Activated CD8-positive, alpha-beta memory T cell treated with anti-CD3 and anti-CD28 coated beads, Interleukin-2, amount 10 ng/mL, durations not matched to agents 7 days and 5 days (primary cell): ENCODE measurements at regions not wholly inside any gene's neighbourhood (a gene's known extent, or its start where the extent isn't known, plus 50 kb on each side); places are given as distances from the start of the nearest gene placed in this dataset.

Experiments used
- ATAC-seq: fragments of 150-1000 bp; cut with Tn5 transposase; one replicate; pipeline ENCODE4 v1.10.0; 2021; ENCODE audit warnings: moderate library complexity
- CTCF ChIA-PET: fragments of 350-600 bp; sonication (Branson Sonifier 250); formaldehyde crosslinking; loops from one replicate; lab custom pipeline; 2021; ENCODE audit warnings: antibody characterized with exemption; lab: Charles Lee
- DNase-seq: peaks from one replicate; pipeline ENCODE4 v3.0.0-alpha.2; 2020
- H3K27ac Mint-ChIP-seq: one replicate; pipeline ENCODE4 v1.8.0; 2021; ENCODE audit warnings: mild to moderate bottlenecking, mixed read lengths
- H3K27me3 Mint-ChIP-seq: one replicate; pipeline ENCODE4 v1.8.0; 2021; ENCODE audit warnings: mixed read lengths
- H3K36me3 Mint-ChIP-seq: one replicate; pipeline ENCODE4 v1.8.0; 2021; ENCODE audit warnings: mild to moderate bottlenecking, mixed read lengths
- H3K4me1 Mint-ChIP-seq: one replicate; pipeline ENCODE4 v1.8.0; 2021; ENCODE audit warnings: mixed read lengths
- H3K4me3 Mint-ChIP-seq: one replicate; pipeline ENCODE4 v1.8.0; 2021; ENCODE audit warnings: mild to moderate bottlenecking, moderate library complexity, mixed read lengths
- H3K9me3 Mint-ChIP-seq: one replicate; pipeline ENCODE4 v1.8.0; 2022; ENCODE audit warnings: low read depth, mixed read lengths

DNA sequence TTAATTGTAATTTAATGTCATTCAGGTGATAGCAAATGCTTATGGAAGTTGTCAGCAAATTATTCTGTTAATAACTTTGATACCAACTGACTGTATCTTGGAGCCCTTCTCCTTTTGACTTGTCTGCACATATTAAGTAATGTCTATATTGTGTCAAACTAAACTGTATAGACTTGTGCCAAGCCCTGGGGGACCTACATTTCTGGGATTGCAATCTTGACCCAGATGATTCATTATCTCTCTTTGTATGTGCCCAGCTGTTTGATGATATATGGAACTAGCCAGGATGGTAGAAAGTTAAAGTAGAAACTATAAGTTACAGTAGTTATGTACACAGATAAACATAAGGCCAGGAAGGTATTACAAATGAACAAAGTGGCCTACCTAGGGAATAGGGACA, 402.8 kb upstream of the RARB start:
- CTCF ChIA-PET: no interaction called here
- ATAC-seq (no peak), DNase-seq (no peak)
- Mint-ChIP-seq H3K9me3 (no peaks in the 10 kb centered on the region), H3K4me1 (no peaks in the 10 kb centered on the region), H3K4me3 (no peak overlapping the region), H3K36me3 (no peaks in the 10 kb centered on the region), H3K27ac (no peak overlapping the region), H3K27me3 (no peaks in the 10 kb centered on the region)

DNA sequence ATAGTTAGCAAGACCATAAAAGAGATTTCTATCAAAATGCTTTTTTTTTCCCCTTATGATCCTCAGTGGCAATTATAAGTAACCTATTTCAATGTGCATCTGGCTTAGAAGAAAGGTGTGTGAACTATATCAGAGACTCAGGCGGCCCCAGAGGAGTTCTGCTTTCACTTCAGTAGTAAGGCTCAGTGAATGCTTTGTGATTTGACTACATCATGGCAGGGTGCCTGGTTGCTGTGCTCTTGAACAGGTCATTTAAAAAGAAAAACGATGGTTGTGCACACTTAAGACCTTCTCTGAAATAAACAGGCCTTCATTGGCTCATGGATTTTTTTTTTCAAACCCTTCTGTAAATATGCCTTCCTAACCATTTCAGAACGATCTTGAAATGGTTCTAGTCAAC, 400.4 kb upstream of the RARB start:
- H3K4me3 Mint-ChIP-seq: no peak overlapping the region
- H3K36me3 Mint-ChIP-seq: no peaks in the 10 kb centered on the region
- ATAC-seq (no peak), DNase-seq (no peak)
- no peak overlapping the region for H3K27ac Mint-ChIP-seq
- no peaks in the 10 kb centered on the region for H3K9me3 Mint-ChIP-seq
- no peaks in the 10 kb centered on the region for H3K27me3 Mint-ChIP-seq
- no peaks in the 10 kb centered on the region for H3K4me1 Mint-ChIP-seq
- CTCF ChIA-PET: no interaction called here

DNA sequence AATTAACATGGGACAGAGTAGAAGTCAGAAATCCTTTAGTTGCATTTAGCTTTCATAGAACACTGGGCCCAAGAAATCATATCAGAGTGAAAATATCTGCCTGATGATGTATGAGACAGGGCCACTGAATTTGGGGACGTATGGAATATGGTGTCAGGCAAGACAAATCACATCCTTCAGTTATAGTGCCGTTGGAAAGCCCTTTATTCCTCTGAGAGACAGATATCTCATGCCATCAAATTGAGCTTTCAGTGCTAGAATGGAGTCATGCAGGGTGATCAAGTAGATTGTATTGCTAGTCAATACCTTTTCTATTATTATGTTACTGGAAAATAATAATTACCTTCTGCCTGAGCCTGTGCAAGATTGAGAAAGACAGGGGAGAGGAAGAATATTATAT, 398.2 kb upstream of the RARB start:
- ATAC-seq (no peak), DNase-seq (no peak)
- H3K36me3 Mint-ChIP-seq: no peaks in the 10 kb centered on the region
- no peak overlapping the region for H3K4me3 Mint-ChIP-seq
- H3K4me1 Mint-ChIP-seq: no peaks in the 10 kb centered on the region
- no peak overlapping the region for H3K27ac Mint-ChIP-seq
- H3K9me3 Mint-ChIP-seq: no peaks in the 10 kb centered on the region
- CTCF ChIA-PET: no interaction called here
- H3K27me3 Mint-ChIP-seq: no peaks in the 10 kb centered on the region

DNA sequence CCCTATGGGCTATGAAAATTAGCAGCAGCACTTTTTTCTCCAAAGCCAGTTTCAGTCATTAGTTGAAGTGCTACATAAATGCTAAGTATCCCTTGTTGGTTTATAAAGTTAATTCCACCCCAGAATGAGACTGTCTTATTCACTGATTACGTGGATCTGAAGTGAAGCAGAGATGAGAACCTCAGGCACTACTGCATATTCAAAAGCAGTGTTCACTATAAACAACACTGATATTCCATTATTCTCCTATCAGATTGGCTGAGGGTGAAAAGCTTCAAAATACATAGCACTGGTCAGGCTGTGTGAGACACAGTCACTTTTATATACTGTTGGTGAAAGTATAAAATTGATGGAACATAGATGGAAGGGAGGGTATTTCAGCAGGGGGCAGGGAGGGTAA, 395.7 kb upstream of the RARB start:
- H3K27ac Mint-ChIP-seq: no peak overlapping the region
- no peaks in the 10 kb centered on the region for H3K4me1 Mint-ChIP-seq
- no peaks in the 10 kb centered on the region for H3K36me3 Mint-ChIP-seq
- DNase-seq: no peak
- no peak overlapping the region for H3K4me3 Mint-ChIP-seq
- no peak for ATAC-seq
- H3K9me3 Mint-ChIP-seq: no peaks in the 10 kb centered on the region
- no peaks in the 10 kb centered on the region for H3K27me3 Mint-ChIP-seq
- CTCF ChIA-PET: interaction anchor here (1.2 kb wide), 1 partner anchor 9 kb away, joined by 5 read pairs; no protein-coding TSS in a partner anchor

DNA sequence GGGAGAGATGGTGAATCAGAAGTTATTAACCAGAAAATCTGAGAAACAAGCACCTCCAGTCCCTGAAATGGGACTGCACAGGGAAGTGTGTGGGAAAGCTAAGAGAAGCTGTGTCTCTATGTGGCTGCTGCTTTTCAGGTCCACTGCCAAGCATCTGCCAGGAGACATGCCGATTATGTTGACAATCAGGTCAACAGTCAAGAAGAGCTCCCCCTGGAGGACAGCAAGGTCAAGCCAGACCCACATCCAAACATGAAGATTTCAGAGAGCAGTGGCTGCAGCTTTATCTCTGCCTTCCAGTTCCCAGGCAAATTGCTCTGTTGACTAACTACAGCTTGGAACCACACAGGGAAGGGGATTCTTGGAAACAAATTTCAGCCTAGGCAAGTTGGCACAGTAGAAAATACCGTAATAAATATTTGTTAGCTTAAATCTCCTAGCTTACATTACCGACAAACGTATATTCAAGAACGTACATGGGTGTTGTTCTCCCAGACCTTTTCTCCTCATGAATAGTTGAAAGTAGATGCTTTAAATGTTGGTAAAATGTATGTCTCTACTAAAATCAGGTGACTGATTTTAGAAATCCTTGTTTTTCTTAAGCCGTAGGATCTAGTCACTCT, 394.5 kb upstream of the RARB start:
- no peaks in the 10 kb centered on the region for H3K9me3 Mint-ChIP-seq
- no peaks in the 10 kb centered on the region for H3K36me3 Mint-ChIP-seq
- ATAC-seq (no peak), DNase-seq (no peak)
- H3K4me3 Mint-ChIP-seq: no peak overlapping the region
- no peaks in the 10 kb centered on the region for H3K27me3 Mint-ChIP-seq
- CTCF ChIA-PET: interaction anchor here (0.8 to 1.9 kb wide), 6 partner anchors 9 to 353 kb away, joined by 3 to 5 read pairs (median 4); no protein-coding TSS in a partner anchor
- no peak overlapping the region for H3K27ac Mint-ChIP-seq
- no peaks in the 10 kb centered on the region for H3K4me1 Mint-ChIP-seq

DNA sequence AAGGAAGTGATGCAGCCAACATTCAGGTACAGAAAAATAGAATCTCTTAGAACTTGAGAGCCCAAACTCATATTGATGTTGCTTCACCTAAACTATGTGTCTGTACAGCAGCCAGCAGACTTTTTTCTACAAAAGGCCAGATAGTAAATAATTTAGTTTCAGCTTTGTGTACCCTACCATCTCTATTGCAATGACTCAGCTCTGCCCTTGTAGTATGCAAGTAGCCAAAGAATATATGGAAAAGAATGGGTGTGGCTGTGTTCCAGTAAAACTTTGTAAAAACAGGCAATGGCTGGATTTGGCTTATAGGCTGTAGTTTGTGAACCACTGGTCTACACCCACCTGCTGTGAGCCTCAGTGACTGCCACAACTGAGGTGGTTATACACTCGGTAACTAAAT, 392.5 kb upstream of the RARB start:
- DNase-seq: no peak
- Mint-ChIP-seq H3K27me3 (no peaks in the 10 kb centered on the region), H3K27ac (no peak overlapping the region), H3K4me3 (no peak overlapping the region), H3K4me1 (no peaks in the 10 kb centered on the region), H3K9me3 (no peaks in the 10 kb centered on the region), H3K36me3 (no peaks in the 10 kb centered on the region)
- CTCF ChIA-PET: no interaction called here
- ATAC-seq: no peak

DNA sequence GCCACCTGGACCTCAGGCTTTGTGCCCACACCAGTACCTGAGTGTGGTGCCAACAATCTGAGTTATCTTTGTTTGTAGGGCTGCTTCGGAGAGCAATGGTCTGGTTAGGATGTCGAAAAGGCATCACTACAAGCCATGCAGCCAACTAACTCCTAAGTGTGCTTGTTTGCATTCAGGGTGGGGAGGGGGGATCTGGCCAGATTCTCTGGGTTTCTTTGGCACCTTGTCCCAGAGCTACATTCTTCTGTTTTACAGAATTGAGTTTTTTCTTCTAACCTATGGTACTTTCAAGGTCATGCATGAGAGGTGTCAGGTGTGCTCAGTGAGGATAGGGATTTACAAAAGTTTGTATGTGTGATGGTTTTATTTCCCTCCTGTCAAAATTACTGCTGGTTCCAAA, 391.4 kb upstream of the RARB start:
- Mint-ChIP-seq H3K27ac (no peak overlapping the region), H3K4me3 (no peak overlapping the region), H3K36me3 (no peaks in the 10 kb centered on the region), H3K9me3 (no peaks in the 10 kb centered on the region), H3K27me3 (no peaks in the 10 kb centered on the region), H3K4me1 (no peaks in the 10 kb centered on the region)
- CTCF ChIA-PET: no interaction called here
- DNase-seq: no peak
- ATAC-seq: no peak

DNA sequence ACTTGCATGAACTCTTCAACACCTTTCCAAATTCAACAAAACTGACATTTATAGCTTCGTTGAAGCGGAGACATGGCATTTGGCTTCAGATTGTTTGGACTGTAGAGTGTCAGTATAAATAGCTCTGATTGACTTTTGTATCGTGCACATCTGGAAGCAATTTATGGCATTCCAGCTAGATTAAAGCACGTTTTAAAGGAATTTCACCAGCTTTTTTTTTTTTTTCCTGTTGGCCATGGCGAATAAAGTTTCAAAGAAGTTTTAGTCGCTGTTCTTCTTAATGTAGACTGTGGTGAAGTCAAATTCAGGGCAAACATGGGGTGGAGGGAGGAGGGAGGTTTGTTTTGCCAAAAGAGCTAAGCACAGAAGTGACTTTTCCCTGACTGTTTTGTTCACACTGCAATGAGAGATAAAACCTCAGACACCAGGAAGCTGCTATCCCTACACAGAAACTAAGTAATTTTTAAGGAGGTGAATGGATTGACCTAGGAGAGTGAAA, 391.0 kb upstream of the RARB start:
- no peaks in the 10 kb centered on the region for H3K36me3 Mint-ChIP-seq
- no peak overlapping the region for H3K27ac Mint-ChIP-seq
- DNase-seq (no peak), ATAC-seq (no peak)
- CTCF ChIA-PET: no interaction called here
- no peaks in the 10 kb centered on the region for H3K4me1 Mint-ChIP-seq
- H3K9me3 Mint-ChIP-seq: no peaks in the 10 kb centered on the region
- H3K27me3 Mint-ChIP-seq: no peaks in the 10 kb centered on the region
- H3K4me3 Mint-ChIP-seq: no peak overlapping the region

DNA sequence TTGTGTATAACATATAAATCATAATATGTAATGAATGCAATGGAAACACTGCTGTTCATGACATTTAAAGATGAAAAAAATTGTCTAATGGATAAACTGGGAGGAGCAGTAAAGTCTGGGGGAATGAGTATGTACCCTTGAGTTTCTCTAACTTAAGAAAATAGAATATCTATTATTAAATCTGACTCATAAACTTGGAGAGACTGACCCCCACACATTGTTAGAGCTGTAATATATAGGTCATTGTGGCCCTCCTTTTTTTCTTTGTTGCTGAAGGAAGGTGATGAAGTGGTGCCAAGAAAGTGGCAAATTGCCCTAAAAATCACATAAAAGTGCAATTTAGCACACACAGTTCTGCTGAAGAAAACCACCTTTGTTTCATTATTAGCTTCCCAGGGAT, 389.8 kb upstream of the RARB start:
- ATAC-seq: no peak
- Mint-ChIP-seq H3K27me3 (no peaks in the 10 kb centered on the region), H3K4me3 (no peak overlapping the region), H3K36me3 (no peaks in the 10 kb centered on the region), H3K4me1 (no peaks in the 10 kb centered on the region), H3K27ac (no peak overlapping the region), H3K9me3 (no peaks in the 10 kb centered on the region)
- CTCF ChIA-PET: no interaction called here
- no peak for DNase-seq

DNA sequence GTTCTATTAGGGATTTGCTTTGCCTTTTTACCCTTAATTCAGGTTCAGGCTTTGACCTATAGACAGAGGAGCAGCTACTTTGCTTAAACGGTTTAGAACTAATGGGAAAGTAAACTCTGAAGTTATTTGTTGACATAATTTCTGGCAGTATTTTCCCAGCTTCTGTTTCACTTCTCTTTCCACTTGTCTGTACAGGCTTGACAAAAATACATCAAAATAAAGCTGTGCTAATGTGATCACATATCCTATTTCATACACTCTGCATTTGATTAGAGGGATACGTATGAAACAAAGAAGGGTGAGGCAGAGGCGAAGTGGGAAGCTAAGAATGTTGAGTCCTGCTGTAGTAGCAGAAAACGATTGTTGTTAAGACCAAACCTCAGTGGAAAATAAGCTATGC, 389.1 kb upstream of the RARB start:
- no peak for ATAC-seq
- Mint-ChIP-seq H3K4me1 (no peaks in the 10 kb centered on the region), H3K27me3 (no peaks in the 10 kb centered on the region), H3K4me3 (no peak overlapping the region), H3K36me3 (no peaks in the 10 kb centered on the region), H3K9me3 (no peaks in the 10 kb centered on the region), H3K27ac (no peak overlapping the region)
- CTCF ChIA-PET: no interaction called here
- no peak for DNase-seq

DNA sequence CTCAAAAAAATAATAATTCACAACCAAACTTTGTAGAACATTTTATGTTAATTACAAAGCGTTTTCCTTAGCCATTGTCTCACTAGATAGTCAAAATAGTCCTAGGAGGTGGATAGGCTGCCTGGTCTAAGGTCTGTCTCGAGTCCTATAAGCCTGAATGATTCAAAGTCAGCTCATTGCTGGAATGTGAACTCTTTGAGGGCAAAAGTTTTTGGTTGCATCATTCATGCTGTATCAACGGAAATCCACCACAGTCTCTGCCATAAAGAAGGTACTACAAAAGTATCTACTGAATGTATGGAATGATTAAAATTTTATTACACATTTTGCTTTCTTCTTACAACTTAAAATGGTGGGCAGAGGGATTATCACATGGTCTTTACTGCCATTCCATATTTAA, 387.3 kb upstream of the RARB start:
- H3K9me3 Mint-ChIP-seq: no peaks in the 10 kb centered on the region
- no peaks in the 10 kb centered on the region for H3K4me1 Mint-ChIP-seq
- H3K27me3 Mint-ChIP-seq: no peaks in the 10 kb centered on the region
- H3K27ac Mint-ChIP-seq: no peak overlapping the region
- ATAC-seq (no peak), DNase-seq (no peak)
- H3K36me3 Mint-ChIP-seq: no peaks in the 10 kb centered on the region
- CTCF ChIA-PET: no interaction called here
- no peak overlapping the region for H3K4me3 Mint-ChIP-seq

DNA sequence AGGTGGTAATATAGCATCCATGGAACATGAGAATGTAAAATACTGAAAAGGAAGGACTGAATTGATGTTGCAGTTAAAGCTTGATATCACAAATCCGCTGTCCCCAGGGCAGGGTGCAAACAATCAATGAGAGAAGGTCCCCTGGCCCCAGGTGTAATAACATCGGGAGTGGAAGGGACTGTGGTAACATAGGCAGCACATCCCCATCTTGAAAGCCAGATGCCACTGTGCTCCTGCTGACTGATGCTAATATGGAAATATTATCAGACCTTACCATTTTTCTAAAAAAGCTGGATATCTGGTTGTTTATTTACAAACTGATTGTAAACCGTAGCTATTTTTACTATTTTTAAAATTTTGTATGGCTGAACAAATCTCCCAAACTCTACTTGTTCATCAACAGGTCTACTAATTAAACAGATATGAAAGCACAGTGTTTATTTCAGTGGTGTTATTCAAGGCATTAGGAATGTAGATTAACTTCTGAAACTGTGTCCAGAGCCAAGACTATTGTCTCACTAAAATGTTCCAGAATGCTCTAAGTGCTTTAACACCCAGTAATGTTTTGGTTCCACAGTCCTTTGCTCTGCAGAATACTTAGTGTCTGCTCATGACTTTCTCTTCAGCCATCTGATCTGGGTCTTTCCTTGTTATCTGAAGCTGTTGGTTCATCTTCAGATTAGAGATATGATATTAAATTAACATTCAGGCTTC, 386.0 kb upstream of the RARB start:
- Mint-ChIP-seq H3K27ac (no peak overlapping the region), H3K4me1 (no peaks in the 10 kb centered on the region), H3K27me3 (no peaks in the 10 kb centered on the region), H3K9me3 (no peaks in the 10 kb centered on the region), H3K36me3 (no peaks in the 10 kb centered on the region), H3K4me3 (no peak overlapping the region)
- ATAC-seq: no peak
- CTCF ChIA-PET: interaction anchor here (1.7 kb wide), 1 partner anchor 8 kb away, joined by 4 read pairs; no protein-coding TSS in a partner anchor
- DNase-seq: no peak

DNA sequence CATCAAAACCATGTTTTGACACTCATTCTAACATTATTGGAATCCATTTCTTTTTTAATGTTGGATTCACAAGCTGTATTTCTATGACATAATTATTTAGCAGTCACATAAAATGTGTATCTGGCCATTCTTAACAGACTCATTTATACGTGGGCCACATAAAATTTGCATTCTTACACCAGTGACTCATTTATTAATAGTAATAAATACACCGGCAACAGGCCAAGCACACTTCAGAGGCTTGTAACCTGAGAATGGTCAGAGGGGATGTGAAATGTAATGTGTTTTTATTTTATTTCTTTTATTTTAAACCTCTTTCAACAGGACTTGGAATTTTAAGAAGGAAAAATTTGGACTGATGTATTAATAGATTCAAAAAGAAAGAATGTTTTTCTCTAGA, 384.9 kb upstream of the RARB start:
- Mint-ChIP-seq H3K4me1 (no peaks in the 10 kb centered on the region), H3K27me3 (no peaks in the 10 kb centered on the region), H3K9me3 (no peaks in the 10 kb centered on the region), H3K36me3 (no peaks in the 10 kb centered on the region), H3K4me3 (no peak overlapping the region), H3K27ac (no peak overlapping the region)
- CTCF ChIA-PET: interaction anchor here (1.7 kb wide), 1 partner anchor 9 kb away, joined by 4 read pairs; no protein-coding TSS in a partner anchor
- no peak for ATAC-seq
- no peak for DNase-seq

DNA sequence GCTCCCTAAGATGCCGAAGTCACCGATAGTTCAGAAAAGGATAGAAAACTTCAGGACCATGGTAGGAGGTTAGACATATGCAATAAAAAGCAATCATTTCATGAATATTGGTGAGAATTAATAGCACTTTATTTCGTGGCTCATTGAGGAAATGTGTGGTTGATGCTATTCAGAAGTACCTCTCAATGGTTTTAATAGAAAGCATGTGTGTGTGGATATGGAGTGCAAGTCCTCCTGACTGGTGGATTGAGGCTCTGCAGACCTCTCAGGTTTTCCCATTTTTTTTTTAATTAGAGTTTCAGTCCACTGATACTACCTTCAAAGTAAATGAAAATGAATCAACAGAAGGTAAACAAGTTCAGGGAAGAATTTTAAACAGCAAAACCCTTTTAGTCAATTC, 384.3 kb upstream of the RARB start:
- no peaks in the 10 kb centered on the region for H3K9me3 Mint-ChIP-seq
- CTCF ChIA-PET: interaction anchor here (1.7 kb wide), 1 partner anchor 10 kb away, joined by 4 read pairs; no protein-coding TSS in a partner anchor
- ATAC-seq: no peak
- H3K4me3 Mint-ChIP-seq: no peak overlapping the region
- H3K36me3 Mint-ChIP-seq: no peaks in the 10 kb centered on the region
- H3K4me1 Mint-ChIP-seq: no peaks in the 10 kb centered on the region
- DNase-seq: no peak
- no peaks in the 10 kb centered on the region for H3K27me3 Mint-ChIP-seq
- no peak overlapping the region for H3K27ac Mint-ChIP-seq
